HL-60 (cell line): ENCODE measurements at regions not wholly inside any gene's neighbourhood (a gene's known extent, or its start where the extent isn't known, plus 50 kb on each side); places are given as distances from the start of the nearest gene placed in this dataset.
"Not testable (repeated sequence)": the region's sequence is repeated elsewhere in the genome, so short reads cannot be mapped to it uniquely, and the experiment has no call there.

ENCODE experiments used
- DNase-seq, 2 experiments: peaks; one replicate each; pipeline ENCODE4 v3.0.0-alpha.2; 2010 to 2020; ENCODE audit warnings: low read depth in 1 of 2, low spot score in 1 of 2
- H3K27ac ChIP-seq: fragments of 250-450 bp; sonication (Bioruptor Pico); replicated peaks from 2 replicates; pipeline ENCODE4 v1.5.1; 2020; ENCODE audit warnings: mild to moderate bottlenecking, moderate library complexity
- H3K27me3 ChIP-seq: fragments of 250-450 bp; sonication (Bioruptor Pico); 2 replicates; pipeline ENCODE4 v1.5.1; 2021; ENCODE audit warnings: mild to moderate bottlenecking, moderate library complexity; ENCODE audit not compliant: insufficient read depth, poor library complexity, severe bottlenecking
- H3K4me3 ChIP-seq: replicated peaks from 2 replicates; pipeline ENCODE4 v1.5.1; 2011; ENCODE audit warnings: mild to moderate bottlenecking, control low read depth, low read length; ENCODE audit not compliant: insufficient read depth
- CTCF ChIP-seq: IDR thresholded peaks from one replicate; pipeline ENCODE4 v1.5.1; 2011; ENCODE audit warnings: low read length, control low read depth, inconsistent platforms; ENCODE audit not compliant: insufficient read depth
- GABPA ChIP-seq: IDR thresholded peaks from 2 replicates; pipeline ENCODE4 v1.6.1; 2012; ENCODE audit warnings: low read depth
- POLR2AphosphoS5 ChIP-seq: IDR thresholded peaks from 2 replicates; pipeline ENCODE4 v1.6.1; 2012; ENCODE audit warnings: low read depth
- SPI1 ChIP-seq: IDR thresholded peaks from 2 replicates; pipeline ENCODE4 v1.6.1; 2012; ENCODE audit warnings: low read depth, mild to moderate bottlenecking, borderline replicate concordance
- TF ChIP-seq, protein P1 (sequence below): IDR thresholded peaks from 2 replicates; pipeline ENCODE4 v1.6.1; 2012; ENCODE audit warnings: low read depth; ENCODE audit not compliant: insufficient replicate concordance

DNA sequence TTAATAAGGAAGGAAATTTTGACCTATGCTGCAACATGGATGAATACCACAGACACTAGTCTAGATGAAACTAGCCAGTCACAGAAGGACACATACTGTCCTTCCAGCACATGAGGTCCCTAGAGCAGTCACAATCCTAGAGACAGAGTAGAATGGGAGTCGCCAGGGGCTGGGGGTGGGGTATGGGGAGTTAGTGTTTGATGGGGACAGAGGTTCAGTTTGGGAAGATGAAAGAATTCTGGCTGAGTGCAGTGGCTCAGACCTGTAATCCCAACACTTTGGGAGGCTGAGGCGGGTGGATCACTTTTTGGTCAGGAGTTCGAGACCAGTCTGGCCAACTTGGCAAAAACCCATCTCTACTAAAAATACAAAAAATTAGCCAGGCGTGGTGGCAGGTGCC is 99.2 kb downstream of the TPRA1 start:
- TF ChIP-seq, protein P1, sequence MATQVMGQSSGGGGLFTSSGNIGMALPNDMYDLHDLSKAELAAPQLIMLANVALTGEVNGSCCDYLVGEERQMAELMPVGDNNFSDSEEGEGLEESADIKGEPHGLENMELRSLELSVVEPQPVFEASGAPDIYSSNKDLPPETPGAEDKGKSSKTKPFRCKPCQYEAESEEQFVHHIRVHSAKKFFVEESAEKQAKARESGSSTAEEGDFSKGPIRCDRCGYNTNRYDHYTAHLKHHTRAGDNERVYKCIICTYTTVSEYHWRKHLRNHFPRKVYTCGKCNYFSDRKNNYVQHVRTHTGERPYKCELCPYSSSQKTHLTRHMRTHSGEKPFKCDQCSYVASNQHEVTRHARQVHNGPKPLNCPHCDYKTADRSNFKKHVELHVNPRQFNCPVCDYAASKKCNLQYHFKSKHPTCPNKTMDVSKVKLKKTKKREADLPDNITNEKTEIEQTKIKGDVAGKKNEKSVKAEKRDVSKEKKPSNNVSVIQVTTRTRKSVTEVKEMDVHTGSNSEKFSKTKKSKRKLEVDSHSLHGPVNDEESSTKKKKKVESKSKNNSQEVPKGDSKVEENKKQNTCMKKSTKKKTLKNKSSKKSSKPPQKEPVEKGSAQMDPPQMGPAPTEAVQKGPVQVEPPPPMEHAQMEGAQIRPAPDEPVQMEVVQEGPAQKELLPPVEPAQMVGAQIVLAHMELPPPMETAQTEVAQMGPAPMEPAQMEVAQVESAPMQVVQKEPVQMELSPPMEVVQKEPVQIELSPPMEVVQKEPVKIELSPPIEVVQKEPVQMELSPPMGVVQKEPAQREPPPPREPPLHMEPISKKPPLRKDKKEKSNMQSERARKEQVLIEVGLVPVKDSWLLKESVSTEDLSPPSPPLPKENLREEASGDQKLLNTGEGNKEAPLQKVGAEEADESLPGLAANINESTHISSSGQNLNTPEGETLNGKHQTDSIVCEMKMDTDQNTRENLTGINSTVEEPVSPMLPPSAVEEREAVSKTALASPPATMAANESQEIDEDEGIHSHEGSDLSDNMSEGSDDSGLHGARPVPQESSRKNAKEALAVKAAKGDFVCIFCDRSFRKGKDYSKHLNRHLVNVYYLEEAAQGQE = no peak
- TF ChIP-seq POLR2AphosphoS5 (no peak), GABPA (no peak), CTCF (no peak), SPI1 (no peak)
- DNase-seq = no peak
- H3K27me3 ChIP-seq = no peaks in the 10 kb centered on the region
- no peak overlapping the region for H3K4me3 ChIP-seq
- H3K27ac ChIP-seq = no peak overlapping the region

DNA sequence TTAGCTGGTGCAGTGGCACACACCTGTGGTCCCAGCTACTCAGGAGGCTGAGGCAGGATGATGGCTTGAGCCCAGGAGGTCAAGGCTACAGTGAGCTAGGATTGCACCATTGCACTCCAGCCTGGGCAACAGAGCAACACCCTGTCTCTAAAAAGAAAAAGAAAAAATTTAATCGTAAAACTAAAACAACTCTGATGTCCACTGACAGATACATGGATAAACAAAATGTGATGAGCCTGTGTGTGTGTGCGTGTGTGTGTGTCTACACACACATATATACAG is 99.6 kb downstream of the TPRA1 start:
- not testable (repeated sequence) for H3K27me3 ChIP-seq, H3K4me3 ChIP-seq, H3K27ac ChIP-seq, DNase-seq

GRCh38 chr3:127490271-127491023 is 100.1 kb downstream of the TPRA1 start:
- DNase-seq = no peak
- H3K27ac ChIP-seq = no peak overlapping the region
- H3K4me3 ChIP-seq = no peak overlapping the region
- no peak for TF ChIP-seq GABPA
- TF ChIP-seq CTCF = no peak
- TF ChIP-seq POLR2AphosphoS5 = no peak
- TF ChIP-seq, protein P1 = no peak
- no peak for TF ChIP-seq SPI1
- no peaks in the 10 kb centered on the region for H3K27me3 ChIP-seq

DNA sequence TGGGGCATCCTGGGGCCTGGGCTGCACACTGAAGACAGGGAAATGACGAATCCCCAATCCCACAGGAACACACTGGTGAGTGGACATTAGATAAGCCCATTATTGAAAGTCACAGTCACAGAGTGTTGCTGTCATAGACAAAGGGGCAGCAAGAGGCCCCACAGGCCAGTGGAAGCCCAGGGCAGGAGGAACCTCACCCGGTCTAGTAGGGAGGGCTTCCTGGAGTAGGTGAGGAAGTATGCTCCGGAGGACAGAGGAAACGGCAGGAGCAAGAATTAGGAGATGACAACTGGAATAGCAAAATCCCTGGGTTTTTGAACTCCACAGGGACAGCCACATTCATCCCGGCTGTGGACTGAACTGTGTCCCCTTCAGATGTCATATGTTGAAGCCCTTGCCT is 101.2 kb downstream of the TPRA1 start:
- no peak for DNase-seq
- no peak overlapping the region for H3K4me3 ChIP-seq
- H3K27ac ChIP-seq = no peak overlapping the region
- H3K27me3 ChIP-seq = peaks cover 2% of the 10 kb centered on the region
- no peak for TF ChIP-seq SPI1
- TF ChIP-seq GABPA = no peak
- TF ChIP-seq POLR2AphosphoS5 = no peak
- no peak for TF ChIP-seq CTCF
